H1 (cell line): ENCODE measurements at regions not wholly inside any gene's neighbourhood (a gene's known extent, or its start where the extent isn't known, plus 50 kb on each side); places are given as distances from the start of the nearest gene placed in this dataset.

Experiments used
- CTBP2 ChIP-seq: IDR thresholded peaks from 2 replicates; pipeline ENCODE4 v1.7.0; 2011; ENCODE audit warnings: borderline replicate concordance, mild to moderate bottlenecking, moderate library complexity, mixed read lengths, low read length; ENCODE audit not compliant: insufficient read depth, insufficient read length
- KDM1A ChIP-seq: fragments of 200-600, 300-600 bp; sonication (generic); IDR thresholded peaks from 2 replicates; pipeline ENCODE4 v1.7.1; 2016; ENCODE audit warnings: mild to moderate bottlenecking, low read length, borderline replicate concordance
- NRF1 ChIP-seq: IDR thresholded peaks from 2 replicates; pipeline ENCODE4 v1.6.1; 2011; ENCODE audit warnings: mild to moderate bottlenecking, low read depth, low read length, improper control_type of control experiment
- RXRA ChIP-seq: IDR thresholded peaks from 2 replicates; pipeline ENCODE4 v1.6.1; 2011; ENCODE audit warnings: low read depth, mild to moderate bottlenecking, low read length, moderate library complexity; ENCODE audit not compliant: insufficient read depth
- TEAD4 ChIP-seq: IDR thresholded peaks from 2 replicates; pipeline ENCODE4 v1.6.1; 2012; ENCODE audit warnings: low read depth, low read length, inconsistent platforms, mixed read lengths

DNA sequence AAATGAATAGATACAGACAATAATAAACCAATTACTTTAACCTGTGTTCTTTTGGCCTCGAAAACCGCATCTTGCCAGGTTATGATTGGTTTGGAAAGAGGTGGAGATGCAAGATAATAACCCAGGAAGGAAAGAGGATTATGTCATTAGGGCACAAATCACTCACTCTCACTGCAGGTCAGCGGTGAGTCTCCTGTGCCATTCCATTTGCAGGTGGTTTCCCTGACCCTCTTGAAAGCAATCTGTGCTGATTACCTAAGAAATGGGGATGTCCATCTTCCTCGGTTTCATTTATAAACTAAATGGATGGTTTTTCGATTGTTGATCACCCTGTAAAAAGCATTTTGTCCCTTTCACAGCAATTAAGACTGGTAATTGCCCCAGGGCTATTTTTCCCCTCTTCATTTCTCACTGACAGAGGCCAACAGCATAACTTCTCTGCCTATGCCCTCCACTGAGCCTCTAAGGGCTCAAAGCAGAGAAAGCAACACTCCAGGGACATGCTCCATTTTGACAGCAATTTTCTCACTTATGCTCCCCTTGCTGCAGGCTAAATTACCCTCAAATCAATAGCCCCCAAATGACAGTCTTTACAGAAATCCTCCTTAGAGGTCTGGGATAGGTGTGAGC lies 257.5 kb downstream of the IPMK start (continued):
- TF ChIP-seq CTBP2, result no peak
- no peak for TF ChIP-seq KDM1A
- no peak for TF ChIP-seq NRF1
- TF ChIP-seq RXRA, result no peak
- no peak for TF ChIP-seq TEAD4
